Lung (tissue), 11 donors: ENCODE measurements at regions not wholly inside any gene's neighbourhood (a gene's known extent, or its start where the extent isn't known, plus 50 kb on each side); places are given as distances from the start of the nearest gene placed in this dataset.

Source experiments
- ATAC-seq: fragments of 200-7000 bp; cut with Tn5 transposase; one replicate; pipeline ENCODE4 v1.9.1; 2020; ENCODE audit warnings: moderate number of reproducible peaks; ENCODE audit not compliant: insufficient read depth, low FRiP score
- DNase-seq, 3 donors: peaks; one replicate each; pipeline ENCODE4 v3.0.0-alpha.2; 2013 to 2017
- H3K27ac ChIP-seq, 2 donors: one replicate each; pipeline ENCODE4 v1.5.1; 2013; ENCODE audit warnings: mild to moderate bottlenecking in 2 of 2, moderate library complexity in 2 of 2, control low read depth in 1 of 2, inconsistent platforms in 1 of 2, low read depth in 1 of 2, low read length in 1 of 2
- H3K27me3 ChIP-seq, 3 donors: one replicate each; pipeline ENCODE4 v1.5.1; 2013; ENCODE audit warnings: low read length in 2 of 3; ENCODE audit not compliant: control insufficient read depth in 3 of 3, insufficient read depth in 3 of 3
- H3K36me3 ChIP-seq, 4 donors: one replicate each; pipeline ENCODE4 v1.5.1; 2013; ENCODE audit warnings: low read length in 4 of 4, mild to moderate bottlenecking in 1 of 4, moderate library complexity in 1 of 4; ENCODE audit not compliant: control insufficient read depth in 4 of 4, insufficient read depth in 4 of 4
- H3K4me1 ChIP-seq, 5 donors: one replicate each; pipeline ENCODE4 v1.5.1; 2013; ENCODE audit warnings: low read length in 5 of 5, mild to moderate bottlenecking in 2 of 5, moderate library complexity in 1 of 5; ENCODE audit not compliant: control insufficient read depth in 5 of 5, insufficient read depth in 5 of 5
- H3K4me3 ChIP-seq: one replicate; pipeline ENCODE4 v1.5.1; 2013; ENCODE audit warnings: mild to moderate bottlenecking, control low read depth, moderate library complexity
- H3K9ac ChIP-seq, 2 donors: one replicate each; pipeline ENCODE4 v1.5.1; 2013; ENCODE audit warnings: low read length in 2 of 2, control low read depth in 1 of 2; ENCODE audit not compliant: insufficient read depth in 1 of 2
- H3K9me3 ChIP-seq, 4 donors: one replicate each; pipeline ENCODE4 v1.5.1; 2013; ENCODE audit warnings: low read length in 3 of 4, mild to moderate bottlenecking in 1 of 4, moderate library complexity in 1 of 4; ENCODE audit not compliant: control insufficient read depth in 4 of 4, insufficient read depth in 3 of 4
- CTCF ChIP-seq: IDR thresholded peaks from 2 replicates; pipeline ENCODE4 v1.5.1; 2012; ENCODE audit warnings: mild to moderate bottlenecking; ENCODE audit errors: control extremely low read depth, extremely low read depth
- WGBS, 2 donors: extraction: QIAGEN DNeasy Blood & Tissue Kit; methylation state at CpG; one replicate each; pipeline ENCODE4 v1.1.7; 2013; 5-methylcytosine and 5-hydroxymethylcytosine counted together
- donor health status: control.
- donor health status: control.
- donor health status: Bipolar disorder and iron deficiency.
- donor health status: healthy.
- donor health status: DM: yes; HTN: yes; CAD: no.

- Histone ChIP-seq H3K9me3 (peaks cover 0 to 4% (median 0%) of the 10 kb centered on the region in 4 donors), H3K27ac (no peak overlapping the region), H3K4me3 (no peak overlapping the region), H3K9ac (no peak overlapping the region), H3K4me1 (peaks cover 0 to 5% (median 3%) of the 10 kb centered on the region in 5 donors), H3K27me3 (no peaks in the 10 kb centered on the region), H3K36me3 (no peaks in the 10 kb centered on the region)
- no peak for TF ChIP-seq CTCF
- 95 to 96% methylated on average over 3 of the region's 3 CpGs for WGBS, 2 donors
- no peak for ATAC-seq
- DNase-seq: no peak
Observed at GRCh38 chr6:149202952-149203351, 114.6 kb upstream of the TAB2 start.

GRCh38 chr6:149203509-149203908 lies 114.0 kb upstream of the TAB2 start:
- 70 to 79% methylated on average over 4 of the region's 4 CpGs for WGBS, 2 donors
- Histone ChIP-seq H3K9me3 (peaks cover 0 to 4% (median 0%) of the 10 kb centered on the region in 4 donors), H3K27ac (no peak overlapping the region), H3K4me1 (peaks cover 0 to 9% (median 3%) of the 10 kb centered on the region in 5 donors), H3K4me3 (no peak overlapping the region), H3K9ac (no peak overlapping the region), H3K36me3 (no peaks in the 10 kb centered on the region), H3K27me3 (no peaks in the 10 kb centered on the region)
- TF ChIP-seq CTCF: no peak
- DNase-seq (no peak), ATAC-seq (no peak)

DNA sequence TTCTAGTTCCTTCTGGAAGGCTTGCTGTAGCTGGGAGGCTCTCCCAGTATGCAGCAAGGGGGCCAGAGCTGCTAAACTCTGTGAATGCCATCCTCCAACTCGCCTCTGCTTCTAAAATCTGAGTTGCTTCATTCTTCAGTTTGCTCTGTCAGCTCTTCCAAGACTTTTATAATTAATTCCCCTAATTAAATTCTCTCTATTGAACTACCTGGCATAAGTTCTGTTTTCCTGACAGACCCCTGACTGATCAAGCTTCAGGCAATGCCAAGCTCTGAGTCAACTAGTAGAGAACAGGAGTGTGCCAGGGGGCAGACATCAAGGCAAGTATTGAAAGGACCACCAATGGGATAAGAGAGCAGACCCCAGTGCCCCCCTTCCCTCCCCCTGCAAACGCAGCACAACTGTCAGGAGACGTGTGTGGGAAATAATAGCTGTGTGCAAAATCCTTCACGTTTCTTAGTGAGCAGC lies 109.3 kb upstream of the TAB2 start:
- TF ChIP-seq CTCF: no peak
- ATAC-seq: no peak
- Histone ChIP-seq H3K27ac (no peak overlapping the region), H3K4me3 (no peak overlapping the region), H3K36me3 (no peaks in the 10 kb centered on the region), H3K27me3 (no peaks in the 10 kb centered on the region), H3K4me1 (peaks cover 0 to 40% (median 8%) of the 10 kb centered on the region in 5 donors), H3K9me3 (no peaks in the 10 kb centered on the region), H3K9ac (no peak overlapping the region)
- WGBS, 2 donors: 91 to 96% methylated on average over 4 of the region's 4 CpGs
- peak in 2 of 3 donors; percentile 38 to 59 for DNase-seq
